ENCODE measurements at regions not wholly inside any gene's neighbourhood (a gene's known extent, or its start where the extent isn't known, plus 50 kb on each side); places are given as distances from the start of the nearest gene placed in this dataset.

- TF ChIP-seq CTCF (IDR thresholded peaks at IDR 0.05; ENCODE audit: poor library complexity, severe bottlenecking) = no peak
These were observed 257.9 kb downstream of the COG6 start for GRCh38 chr13:39913339-39913738.

GRCh38 chr13:39913928-39914327 is 258.5 kb downstream of the COG6 start:
- H3K4me3 ChIP-seq (ENCODE audit: severe bottlenecking) = no peak overlapping the region
- H3K36me3 ChIP-seq (ENCODE audit: low read depth) = no peaks in the 10 kb centered on the region
- peak; percentile 80 for ATAC-seq (ENCODE audit: low read depth)
- no peak for DNase-seq (ENCODE audit: low spot score)
- H3K27ac ChIP-seq (ENCODE audit: poor library complexity, severe bottlenecking) = peak overlapping the region; percentile 55
- TF ChIP-seq CTCF (IDR thresholded peaks at IDR 0.05; ENCODE audit: poor library complexity, severe bottlenecking) = no peak
- H3K4me1 ChIP-seq (ENCODE audit: insufficient read depth, poor library complexity, severe bottlenecking) = peaks cover 9% of the 10 kb centered on the region
- no peaks in the 10 kb centered on the region for H3K9me3 ChIP-seq (ENCODE audit: severe bottlenecking)
- no peaks in the 10 kb centered on the region for H3K27me3 ChIP-seq (ENCODE audit: insufficient read depth, poor library complexity, severe bottlenecking)

More at GRCh38 chr13:39913339-39913738, 257.9 kb downstream of the COG6 start:
- Histone ChIP-seq H3K4me3 (ENCODE audit: severe bottlenecking) (no peak overlapping the region), H3K27ac (ENCODE audit: poor library complexity, severe bottlenecking) (peak overlapping the region; percentile 55), H3K36me3 (ENCODE audit: low read depth) (no peaks in the 10 kb centered on the region), H3K9me3 (ENCODE audit: severe bottlenecking) (no peaks in the 10 kb centered on the region), H3K4me1 (ENCODE audit: insufficient read depth, poor library complexity, severe bottlenecking) (peaks cover 9% of the 10 kb centered on the region), H3K27me3 (ENCODE audit: insufficient read depth, poor library complexity, severe bottlenecking) (no peaks in the 10 kb centered on the region)
- DNase-seq (ENCODE audit: low spot score) (no peak), ATAC-seq (ENCODE audit: low read depth) (no peak)

GRCh38 chr13:39915418-39915817 is 260.0 kb downstream of the COG6 start:
- ATAC-seq (ENCODE audit: low read depth) (no peak), DNase-seq (ENCODE audit: low spot score) (no peak)
- H3K36me3 ChIP-seq (ENCODE audit: low read depth) = no peaks in the 10 kb centered on the region

GRCh38 chr13:39916330-39916729 is 260.9 kb downstream of the COG6 start:
- DNase-seq (ENCODE audit: low spot score) (no peak), ATAC-seq (ENCODE audit: low read depth) (no peak)
- Histone ChIP-seq H3K4me1 (ENCODE audit: insufficient read depth, poor library complexity, severe bottlenecking) (peaks cover 9% of the 10 kb centered on the region), H3K4me3 (ENCODE audit: severe bottlenecking) (no peak overlapping the region), H3K27ac (ENCODE audit: poor library complexity, severe bottlenecking) (no peak overlapping the region), H3K27me3 (ENCODE audit: insufficient read depth, poor library complexity, severe bottlenecking) (no peaks in the 10 kb centered on the region), H3K9me3 (ENCODE audit: severe bottlenecking) (no peaks in the 10 kb centered on the region), H3K36me3 (ENCODE audit: low read depth) (no peaks in the 10 kb centered on the region)
- TF ChIP-seq CTCF (IDR thresholded peaks at IDR 0.05; ENCODE audit: poor library complexity, severe bottlenecking) = no peak

More at GRCh38 chr13:39915418-39915817, 260.0 kb downstream of the COG6 start:
- no peak for TF ChIP-seq CTCF (IDR thresholded peaks at IDR 0.05; ENCODE audit: poor library complexity, severe bottlenecking)
- H3K4me1 ChIP-seq (ENCODE audit: insufficient read depth, poor library complexity, severe bottlenecking) = peaks cover 9% of the 10 kb centered on the region
- no peak overlapping the region for H3K4me3 ChIP-seq (ENCODE audit: severe bottlenecking)
- H3K27ac ChIP-seq (ENCODE audit: poor library complexity, severe bottlenecking) = no peak overlapping the region
- H3K9me3 ChIP-seq (ENCODE audit: severe bottlenecking) = no peaks in the 10 kb centered on the region
- H3K27me3 ChIP-seq (ENCODE audit: insufficient read depth, poor library complexity, severe bottlenecking) = no peaks in the 10 kb centered on the region

- ATAC-seq (ENCODE audit: low read depth) (no peak), DNase-seq (ENCODE audit: low spot score) (no peak)
- Histone ChIP-seq H3K4me1 (ENCODE audit: insufficient read depth, poor library complexity, severe bottlenecking) (peaks cover 6% of the 10 kb centered on the region), H3K27me3 (ENCODE audit: insufficient read depth, poor library complexity, severe bottlenecking) (no peaks in the 10 kb centered on the region), H3K4me3 (ENCODE audit: severe bottlenecking) (no peak overlapping the region), H3K9me3 (ENCODE audit: severe bottlenecking) (peaks cover 5% of the 10 kb centered on the region), H3K36me3 (ENCODE audit: low read depth) (no peaks in the 10 kb centered on the region), H3K27ac (ENCODE audit: poor library complexity, severe bottlenecking) (no peak overlapping the region)
- no peak for TF ChIP-seq CTCF (IDR thresholded peaks at IDR 0.05; ENCODE audit: poor library complexity, severe bottlenecking)
These were observed 263.3 kb downstream of the COG6 start for GRCh38 chr13:39918620-39919236.

Measured in RWPE2 (cell line).